ENCODE measurements at regions not wholly inside any gene's neighbourhood (a gene's known extent, or its start where the extent isn't known, plus 50 kb on each side); places are given as distances from the start of the nearest gene placed in this dataset.
"Not testable (repeated sequence)": the region's sequence is repeated elsewhere in the genome, so short reads cannot be mapped to it uniquely, and the experiment has no call there.

GRCh38 chr21:14058566-14058965 lies 152.2 kb downstream of the LIPI start:
- DNase-seq (ENCODE audit: low spot score): no peak

- not testable (repeated sequence) for DNase-seq (ENCODE audit: low spot score)
Observed at GRCh38 chr21:14057841-14058481, 152.8 kb downstream of the LIPI start.

GRCh38 chr21:14057313-14057712 lies 153.4 kb downstream of the LIPI start:
- DNase-seq (ENCODE audit: low spot score): no peak

GRCh38 chr21:14056771-14057191 lies 154.0 kb downstream of the LIPI start:
- no peak for DNase-seq (ENCODE audit: low spot score)

GRCh38 chr21:14055746-14056515 lies 154.8 kb downstream of the LIPI start:
- DNase-seq (ENCODE audit: low spot score): not testable (repeated sequence)

GRCh38 chr21:14054682-14055081 lies 156.1 kb downstream of the LIPI start:
- no peak for DNase-seq (ENCODE audit: low spot score)

- no peak for DNase-seq (ENCODE audit: low spot score)
Observed at GRCh38 chr21:14050121-14050520, 160.6 kb downstream of the LIPI start.

GRCh38 chr21:14046401-14046800 lies 164.4 kb downstream of the LIPI start:
- DNase-seq (ENCODE audit: low spot score): peak; percentile 10

- DNase-seq (ENCODE audit: low spot score): no peak
Observed at GRCh38 chr21:14040386-14040785, 170.4 kb downstream of the LIPI start.

- not testable (repeated sequence) for DNase-seq (ENCODE audit: low spot score)
Observed at GRCh38 chr21:14028619-14029018, 182.1 kb downstream of the LIPI start.

GRCh38 chr21:14027235-14027869 lies 183.4 kb downstream of the LIPI start:
- peak; percentile 86 for DNase-seq (ENCODE audit: low spot score)

GRCh38 chr21:14020108-14020507 lies 190.6 kb downstream of the LIPI start:
- not testable (repeated sequence) for DNase-seq (ENCODE audit: low spot score)

GRCh38 chr21:14015841-14016240 lies 194.9 kb downstream of the LIPI start:
- DNase-seq (ENCODE audit: low spot score): not testable (repeated sequence)

- not testable (repeated sequence) for DNase-seq (ENCODE audit: low spot score)
Observed at GRCh38 chr21:14013623-14014498, 196.9 kb downstream of the LIPI start.

- DNase-seq (ENCODE audit: low spot score): no peak
Observed at GRCh38 chr21:14013056-14013603, 197.6 kb downstream of the LIPI start.

GRCh38 chr21:14012409-14012808 lies 198.3 kb downstream of the LIPI start:
- no peak for DNase-seq (ENCODE audit: low spot score)

- not testable (repeated sequence) for DNase-seq (ENCODE audit: low spot score)
Observed at GRCh38 chr21:14011751-14012150, 199.0 kb downstream of the LIPI start.

GRCh38 chr21:14011149-14011548 lies 199.6 kb downstream of the LIPI start:
- DNase-seq (ENCODE audit: low spot score): not testable (repeated sequence)

GRCh38 chr21:14010729-14011128 lies 200.0 kb downstream of the LIPI start:
- no peak for DNase-seq (ENCODE audit: low spot score)

GRCh38 chr21:14009990-14010389 lies 200.8 kb downstream of the LIPI start:
- not testable (repeated sequence) for DNase-seq (ENCODE audit: low spot score)

- not testable (repeated sequence) for DNase-seq (ENCODE audit: low spot score)
Observed at GRCh38 chr21:14009238-14009981, 201.3 kb downstream of the LIPI start.
